M059J (cell line): ENCODE measurements at regions not wholly inside any gene's neighbourhood (a gene's known extent, or its start where the extent isn't known, plus 50 kb on each side); places are given as distances from the start of the nearest gene placed in this dataset.

Source experiments
- DNase-seq: peaks from one replicate; pipeline ENCODE4 v3.0.0-alpha.2; 2012; ENCODE audit warnings: low read depth

DNA sequence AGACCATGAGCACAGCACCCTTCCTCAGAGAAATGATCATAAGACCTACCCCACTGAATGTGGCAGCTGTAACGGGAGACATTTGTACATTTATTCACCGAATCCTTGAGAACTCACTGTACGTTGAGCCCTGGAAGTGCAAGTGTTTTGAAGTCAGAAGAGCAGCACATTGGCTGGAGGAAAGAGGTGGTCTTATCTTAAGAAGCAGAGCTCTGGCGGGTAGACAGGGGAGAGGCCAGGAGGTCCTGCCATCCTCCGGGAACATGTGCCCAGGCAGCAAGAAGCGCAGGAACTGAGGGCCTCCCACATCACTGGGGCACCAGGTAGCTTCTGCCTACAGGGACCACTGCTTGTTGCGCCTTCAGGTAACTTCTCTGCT is 169.2 kb upstream of the IRF2BP2 start:
- no peak for DNase-seq

- peak; percentile 36 for DNase-seq
These were observed 168.5 kb upstream of the IRF2BP2 start for GRCh38 chr1:234778221-234779159.

- no peak for DNase-seq
These were observed 167.9 kb upstream of the IRF2BP2 start for GRCh38 chr1:234777856-234778220.

GRCh38 chr1:234776876-234777855 is 167.2 kb upstream of the IRF2BP2 start:
- DNase-seq, result no peak

GRCh38 chr1:234776256-234776875 is 166.4 kb upstream of the IRF2BP2 start:
- no peak for DNase-seq

DNA sequence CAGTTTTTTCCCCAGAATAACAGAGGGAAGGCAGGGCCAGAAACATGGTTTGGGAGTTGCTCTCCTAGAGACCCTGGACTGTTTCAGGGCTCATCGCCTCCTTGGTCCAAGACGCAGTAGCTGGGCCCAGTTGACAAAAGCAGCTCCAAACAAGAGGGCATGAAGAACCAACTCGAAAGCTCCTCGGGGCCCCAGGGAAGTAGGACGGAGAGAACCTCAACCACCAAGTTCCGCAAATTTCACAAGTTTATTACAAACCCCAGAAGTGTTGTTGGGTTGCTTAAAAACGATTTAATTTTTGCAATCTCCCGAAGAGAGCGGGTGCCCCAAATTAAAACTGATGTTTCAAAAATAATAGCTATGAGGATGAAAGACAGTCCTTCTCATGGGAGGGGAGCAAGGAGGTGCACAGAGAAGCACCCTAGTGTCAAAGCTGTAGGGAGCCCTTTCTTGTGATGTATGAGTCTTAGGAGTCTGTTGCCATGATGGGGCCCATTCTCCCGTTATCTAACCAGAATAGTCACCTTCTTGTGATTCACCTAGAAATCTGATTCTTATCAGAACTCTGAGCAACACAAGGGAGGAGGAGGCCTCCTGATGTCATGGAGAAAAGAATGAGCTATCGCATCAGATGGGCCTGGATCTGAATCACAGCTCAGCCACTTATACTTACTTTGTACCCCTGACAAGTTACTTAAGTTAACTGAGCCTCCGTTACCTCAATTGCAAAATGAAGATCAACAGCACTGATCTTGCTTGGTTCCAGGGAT is 165.7 kb upstream of the IRF2BP2 start:
- peak; percentile 59 for DNase-seq

GRCh38 chr1:234774971-234775370 is 165.0 kb upstream of the IRF2BP2 start:
- DNase-seq, result no peak

GRCh38 chr1:234773936-234774677 is 164.1 kb upstream of the IRF2BP2 start:
- no peak for DNase-seq

DNA sequence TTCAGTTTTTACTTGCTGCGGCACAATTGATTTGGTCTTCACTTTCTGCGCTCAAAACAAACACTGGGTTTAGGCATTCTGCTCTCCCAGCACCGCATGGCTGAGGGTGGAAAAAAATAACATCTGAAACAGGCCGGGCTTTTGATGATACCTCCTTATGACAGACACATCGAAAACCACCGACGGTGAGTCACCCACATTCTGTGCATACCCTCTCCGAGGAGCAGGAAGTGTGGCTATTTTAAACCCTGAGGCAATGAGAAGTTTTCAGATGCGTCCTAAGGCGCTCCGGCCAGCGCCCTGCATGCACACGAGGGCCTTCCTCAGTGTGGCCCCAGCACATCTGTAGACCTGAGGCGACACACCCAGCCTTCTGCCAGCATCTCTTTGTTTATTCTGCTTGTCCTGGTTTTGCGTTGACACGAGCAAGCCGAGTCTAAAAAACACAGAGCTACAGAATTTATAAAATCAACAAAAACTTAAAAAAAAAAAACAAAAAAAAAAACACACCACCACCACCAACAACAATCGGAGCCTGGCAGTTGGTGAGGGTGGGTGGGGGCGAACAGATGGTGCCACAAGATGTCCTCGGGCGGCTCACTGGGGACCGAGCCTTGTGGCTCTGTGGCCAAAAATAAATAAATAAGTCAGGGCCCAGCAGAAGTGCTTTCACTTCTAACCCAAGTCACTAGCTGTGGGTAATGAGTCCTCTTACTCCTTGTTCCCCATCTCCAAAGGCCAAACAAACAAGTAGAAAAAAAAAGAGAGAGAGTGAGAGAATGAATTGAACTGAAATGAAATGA is 162.6 kb upstream of the IRF2BP2 start:
- peak; percentile 100 for DNase-seq

DNA sequence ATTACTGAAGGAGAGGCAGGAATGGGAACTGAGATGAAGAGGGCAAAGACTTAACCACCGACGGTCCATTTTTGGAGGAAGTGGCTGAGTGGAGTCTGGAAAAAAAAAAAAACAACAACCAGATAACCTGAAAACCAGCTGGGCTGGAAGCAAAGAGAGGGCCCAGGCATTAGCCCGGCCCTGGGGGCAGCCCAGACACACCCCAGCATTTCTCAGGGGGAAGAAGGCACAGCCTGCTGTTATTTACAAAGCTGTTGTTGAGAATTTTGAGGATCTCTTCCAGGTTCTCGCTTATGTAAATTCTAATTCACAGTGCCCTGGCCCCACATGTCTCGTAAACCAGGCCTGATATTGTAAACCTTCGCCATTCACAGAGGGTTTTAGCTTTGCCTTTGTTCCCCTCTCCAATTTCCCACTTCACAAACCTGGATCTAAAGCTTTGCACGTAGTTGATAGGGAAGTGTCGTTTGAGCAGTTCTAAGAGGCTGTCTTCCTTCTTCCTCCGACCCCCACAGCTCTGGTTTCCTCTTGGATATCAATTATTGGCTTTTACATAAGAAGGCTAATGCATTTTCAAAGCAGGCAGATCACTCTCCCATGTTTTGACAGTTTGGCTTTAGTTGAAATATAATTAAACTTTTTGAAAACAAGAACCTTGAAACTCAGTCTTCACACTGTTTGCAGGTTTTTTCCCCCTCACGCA is 161.8 kb upstream of the IRF2BP2 start:
- DNase-seq, result no peak

GRCh38 chr1:234770924-234771540 is 161.1 kb upstream of the IRF2BP2 start:
- DNase-seq, result no peak

DNA sequence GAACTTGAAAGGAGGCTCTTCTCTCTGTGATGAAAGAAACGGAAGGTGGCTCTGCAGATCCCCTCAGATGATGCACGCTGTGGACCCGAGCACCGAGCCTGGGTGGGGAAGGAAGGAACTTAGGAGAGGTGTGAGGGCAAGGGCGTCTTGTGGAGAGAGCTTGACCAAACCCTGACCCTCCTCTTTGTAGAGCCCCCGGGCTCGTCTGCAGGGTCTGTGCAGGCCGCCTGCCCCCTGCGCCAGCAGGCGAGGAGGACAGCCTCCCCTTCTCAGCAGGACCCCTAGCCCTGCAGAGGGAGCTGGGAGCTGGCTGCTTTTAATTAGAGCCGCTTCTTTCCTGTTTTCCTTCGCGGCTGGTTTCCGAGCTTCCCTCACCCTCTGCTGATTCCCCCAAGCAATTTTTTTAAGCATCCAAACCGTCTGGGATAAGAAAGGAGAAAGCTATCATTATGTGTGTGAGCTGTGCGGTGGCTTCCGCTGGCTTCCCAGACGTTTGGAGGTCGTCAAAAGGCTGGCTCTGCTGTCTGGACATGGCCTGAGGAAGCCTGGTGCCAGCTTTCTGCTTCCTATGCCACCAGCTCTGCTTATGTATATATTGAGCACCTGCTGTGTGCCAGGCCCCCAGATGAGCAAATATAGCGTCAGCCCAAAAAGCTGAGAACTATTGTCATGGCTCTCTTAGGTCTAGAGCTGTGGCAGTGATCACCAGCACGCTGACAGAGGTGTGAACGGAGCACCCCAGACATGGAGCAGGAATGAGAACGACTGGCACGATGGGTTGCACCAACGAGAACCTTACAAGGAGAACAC is 160.2 kb upstream of the IRF2BP2 start:
- DNase-seq, result no peak

DNA sequence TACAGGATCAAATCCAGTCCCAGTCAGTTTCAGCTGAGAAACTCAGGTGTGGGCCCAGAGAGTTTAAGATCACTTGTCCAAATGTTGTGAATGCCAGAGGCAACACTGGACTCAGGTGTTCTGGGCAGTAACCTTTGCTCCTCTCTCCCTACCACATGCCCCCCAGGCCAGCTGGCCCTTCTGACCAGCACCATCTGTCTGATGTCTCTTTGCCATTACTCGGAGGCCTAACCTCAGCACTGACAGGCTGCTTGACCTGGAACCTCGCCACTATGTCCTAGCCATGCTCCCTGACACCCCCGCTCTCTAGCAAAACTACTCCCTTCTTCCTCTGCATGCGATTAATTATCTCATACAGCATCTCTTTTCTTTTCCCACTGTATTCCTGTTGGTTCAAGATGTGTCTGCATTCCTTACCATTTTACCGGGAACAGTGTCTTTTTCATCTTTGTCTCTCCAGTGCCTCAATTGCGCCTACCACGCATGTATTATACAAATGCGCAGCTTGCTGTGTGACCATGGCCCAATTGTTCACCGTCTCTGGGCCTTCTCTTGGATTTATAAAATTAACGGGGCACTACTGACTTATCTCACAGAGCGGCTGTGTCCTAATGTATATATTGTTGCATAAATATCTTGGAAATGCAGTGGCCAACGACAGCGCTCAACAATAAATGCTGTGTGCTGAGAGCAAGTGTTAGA is 159.5 kb upstream of the IRF2BP2 start:
- DNase-seq, result no peak

DNA sequence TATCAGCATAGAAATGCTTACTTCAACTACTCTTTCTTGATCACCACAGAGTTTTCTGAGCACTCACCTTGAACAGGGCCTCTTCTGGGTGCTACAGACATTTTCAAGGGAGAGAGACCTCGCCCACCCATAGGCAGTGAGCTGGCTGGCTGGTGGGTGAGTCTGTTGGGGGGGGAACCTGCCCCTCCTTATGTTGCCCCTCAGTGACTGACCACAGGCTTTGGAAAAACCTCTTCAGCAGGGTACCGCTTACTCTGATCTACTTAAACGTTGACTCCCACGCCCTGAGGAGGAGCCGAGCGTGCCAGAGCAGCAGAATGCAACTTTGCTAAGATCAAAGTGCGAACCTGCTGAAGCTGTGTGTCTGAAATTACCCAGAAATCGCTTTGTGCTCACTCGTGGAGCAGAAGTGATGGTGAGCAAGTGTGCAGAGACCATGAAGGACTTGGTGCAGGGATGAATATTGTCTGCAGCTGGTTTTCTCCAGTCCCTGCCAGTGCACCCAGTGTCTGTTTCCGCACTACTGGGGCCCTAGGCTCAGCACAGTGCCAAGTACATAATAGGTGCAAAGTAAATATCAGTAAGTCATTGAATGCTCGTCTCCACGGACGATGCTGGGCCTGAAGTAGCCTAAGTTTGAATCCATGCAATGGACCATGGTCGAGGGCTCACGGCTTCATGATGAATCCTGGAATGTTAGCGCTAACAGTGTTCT is 158.7 kb upstream of the IRF2BP2 start:
- no peak for DNase-seq

- DNase-seq, result no peak
These were observed 158.2 kb upstream of the IRF2BP2 start for GRCh38 chr1:234768171-234768568.

- DNase-seq, result no peak
These were observed 155.7 kb upstream of the IRF2BP2 start for GRCh38 chr1:234765672-234766071.

DNA sequence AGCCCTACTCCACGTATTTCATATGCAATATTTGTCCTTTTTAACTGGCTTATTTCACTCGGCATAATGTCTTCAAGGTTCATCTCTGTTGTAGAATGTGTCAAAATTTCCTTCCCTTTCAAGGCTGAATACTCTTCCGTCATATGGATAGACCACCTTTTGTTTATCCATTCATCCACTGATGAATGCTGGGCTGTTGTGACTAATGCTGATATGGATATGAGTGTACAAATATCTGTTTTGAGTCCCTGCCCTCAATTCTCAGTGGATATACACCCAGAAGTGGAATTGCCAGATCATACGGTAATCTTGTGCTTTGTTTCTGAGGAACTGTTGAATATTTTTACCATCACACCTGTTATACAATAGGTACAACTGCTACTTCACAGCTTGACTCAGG is 155.2 kb upstream of the IRF2BP2 start:
- no peak for DNase-seq
